ENCODE measurements at regions not wholly inside any gene's neighbourhood (a gene's known extent, or its start where the extent isn't known, plus 50 kb on each side); places are given as distances from the start of the nearest gene placed in this dataset.

- no peak for DNase-seq
Observed at GRCh38 chr9:134502266-134502791, 139.3 kb upstream of the COL5A1 start.

GRCh38 chr9:134502809-134503211 is 138.8 kb upstream of the COL5A1 start:
- no peak for DNase-seq

- no peak for DNase-seq
Observed at GRCh38 chr9:134503301-134504105, 138.1 kb upstream of the COL5A1 start.

GRCh38 chr9:134504106-134504385 is 137.6 kb upstream of the COL5A1 start:
- DNase-seq, result no peak

GRCh38 chr9:134505032-134505431 is 136.6 kb upstream of the COL5A1 start:
- no peak for DNase-seq

GRCh38 chr9:134509281-134509680 is 132.3 kb upstream of the COL5A1 start:
- no peak for DNase-seq

GRCh38 chr9:134509817-134510216 is 131.8 kb upstream of the COL5A1 start:
- no peak for DNase-seq

- DNase-seq, result no peak
Observed at GRCh38 chr9:134514503-134514902, 127.1 kb upstream of the COL5A1 start.

GRCh38 chr9:134515026-134515821 is 126.4 kb upstream of the COL5A1 start:
- DNase-seq, result no peak

- no peak for DNase-seq
Observed at GRCh38 chr9:134516464-134516863, 125.1 kb upstream of the COL5A1 start.

- DNase-seq, result no peak
Observed at GRCh38 chr9:134517069-134517680, 124.4 kb upstream of the COL5A1 start.

- no peak for DNase-seq
Observed at GRCh38 chr9:134518004-134518606, 123.5 kb upstream of the COL5A1 start.

- DNase-seq, result no peak
Observed at GRCh38 chr9:134519375-134520070, 122.1 kb upstream of the COL5A1 start.

- DNase-seq, result no peak
Observed at GRCh38 chr9:134521817-134522501, 119.6 kb upstream of the COL5A1 start.

- DNase-seq, result no peak
Observed at GRCh38 chr9:134522502-134522848, 119.1 kb upstream of the COL5A1 start.

- no peak for DNase-seq
Observed at GRCh38 chr9:134522976-134523375, 118.6 kb upstream of the COL5A1 start.

GRCh38 chr9:134525070-134525815 is 116.4 kb upstream of the COL5A1 start:
- DNase-seq, result no peak

GRCh38 chr9:134525841-134526583 is 115.6 kb upstream of the COL5A1 start:
- no peak for DNase-seq
